Panc1 (cell line): ENCODE measurements at regions not wholly inside any gene's neighbourhood (a gene's known extent, or its start where the extent isn't known, plus 50 kb on each side); places are given as distances from the start of the nearest gene placed in this dataset.

Experiments
- ATAC-seq: fragments of 200-7000 bp; cut with Tn5 transposase; 2 replicates; pipeline ENCODE4 v1.9.1; 2020; ENCODE audit warnings: mild to moderate bottlenecking, moderate library complexity
- BruUV-seq: library from RNA; stranded (reverse); fragments of 400-500 nt; replicated peaks from 2 replicates; lab custom pipeline; 2021; lab: Mats Ljungman, UMichigan
- CTCF ChIA-PET: fragments of 300-600 bp; sonication (Branson Sonifier 250); formaldehyde crosslinking; loops from one replicate; lab custom pipeline; 2022; ENCODE audit warnings: antibody characterized with exemption; lab: Charles Lee
- POLR2A ChIA-PET: fragments of 300-600 bp; sonication (Branson Sonifier 250); formaldehyde crosslinking; loops from one replicate; lab custom pipeline; 2022; ENCODE audit warnings: antibody characterized with exemption; lab: Charles Lee
- DNase-seq: peaks from one replicate; pipeline ENCODE4 v3.0.0-alpha.2; 2010; ENCODE audit warnings: low read depth, low spot score
- H3K27ac ChIP-seq: 2 replicates; pipeline ENCODE4 v1.5.1; 2011; ENCODE audit warnings: mild to moderate bottlenecking, low read length, inconsistent platforms
- H3K27me3 ChIP-seq: fragments of 200-500 bp; sonication (Bioruptor generic); 2 replicates; pipeline ENCODE4 v1.6.0; 2014; ENCODE audit warnings: low read length, inconsistent platforms; ENCODE audit not compliant: control insufficient read depth, insufficient read depth
- H3K36me3 ChIP-seq: fragments of 200-500 bp; sonication (Bioruptor generic); 2 replicates; pipeline ENCODE4 v1.5.1; 2014; ENCODE audit warnings: inconsistent platforms, mild to moderate bottlenecking, low read length, moderate library complexity; ENCODE audit not compliant: control insufficient read depth, insufficient read depth
- H3K4me1 ChIP-seq: 2 replicates; pipeline ENCODE4 v1.5.1; 2011; ENCODE audit warnings: inconsistent platforms, mild to moderate bottlenecking, low read length, moderate library complexity; ENCODE audit not compliant: control insufficient read depth, insufficient read depth
- H3K4me3 ChIP-seq, 2 experiments: 2 replicates each; pipeline ENCODE4 v1.5.1; 2011 to 2012; ENCODE audit warnings: low read depth in 2 of 2, low read length in 2 of 2, mild to moderate bottlenecking in 2 of 2, inconsistent platforms in 1 of 2, moderate library complexity in 1 of 2
- H3K9me3 ChIP-seq: fragments of 200-500 bp; sonication (Bioruptor generic); 2 replicates; pipeline ENCODE4 v1.5.1; 2014; ENCODE audit warnings: low read depth, mild to moderate bottlenecking, inconsistent platforms, low read length, moderate library complexity; ENCODE audit not compliant: control insufficient read depth, insufficient read depth
- CTCF ChIP-seq: fragments of 450-650 bp; IDR thresholded peaks from 2 replicates; pipeline ENCODE4 v1.5.1; 2017; ENCODE audit warnings: mild to moderate bottlenecking
- POLR2AphosphoS5 ChIP-seq: IDR thresholded peaks from 2 replicates; pipeline ENCODE4 v1.6.1; 2012; ENCODE audit warnings: mild to moderate bottlenecking, low read depth, low read length, moderate library complexity
- REST ChIP-seq, 2 experiments: IDR thresholded peaks; 2 replicates each; pipeline ENCODE4 v1.6.1; 2011 to 2012; ENCODE audit warnings: low read depth in 2 of 2, control low read depth in 1 of 2, low read length in 1 of 2, mild to moderate bottlenecking in 1 of 2, moderate library complexity in 1 of 2; ENCODE audit not compliant: insufficient read depth in 1 of 2
- SIN3A ChIP-seq: IDR thresholded peaks from 2 replicates; pipeline ENCODE4 v1.6.1; 2012; ENCODE audit warnings: low read depth, mild to moderate bottlenecking, low read length, moderate library complexity, borderline replicate concordance; ENCODE audit not compliant: insufficient read depth
- TCF7L2 ChIP-seq: IDR thresholded peaks from 2 replicates; pipeline ENCODE4 v1.6.1; 2011; ENCODE audit warnings: mild to moderate bottlenecking, low read depth, low read length, inconsistent platforms
- in situ Hi-C: cut with HindIII; loops from 2 replicates; pipeline ENCODE4 v1.10.0; 2016; ENCODE audit warnings: low sequenced_read_pairs, low pct_unique_long_range_greater_than_20kb
- intact Hi-C: fragments of 100-400 bp; cut with micrococcal nuclease; formaldehyde crosslinking; loops from one replicate; pipeline ENCODE4 v1.10.0; 2022; ENCODE audit not compliant: unreplicated experiment

GRCh38 chr15:79193549-79193948 is 89.0 kb upstream of the ANKRD34C start:
- no peaks in the 10 kb centered on the region for H3K9me3 ChIP-seq
- no peak overlapping the region for H3K27ac ChIP-seq
- ChIA-PET CTCF (no interaction called here), POLR2A (no interaction called here)
- H3K4me1 ChIP-seq, result no peaks in the 10 kb centered on the region
- ATAC-seq (no peak), DNase-seq (no peak)
- peaks cover 3% of the 10 kb centered on the region for H3K27me3 ChIP-seq
- no peaks in the 10 kb centered on the region for H3K36me3 ChIP-seq
- intact Hi-C loops (no loop called here), in situ Hi-C loops (no loop called here)
- TF ChIP-seq REST (IDR thresholded peaks at IDR 0.05; ENCODE audit: insufficient read depth in 1 of 2, low read depth in 2 of 2, low read length in 1 of 2) (no peak), TCF7L2 (no peak), POLR2AphosphoS5 (no peak), SIN3A (no peak), CTCF (no peak)
- H3K4me3 ChIP-seq, result no peak overlapping the region
- no TSS peak for BruUV-seq

- in situ Hi-C loops (no loop called here), intact Hi-C loops (no loop called here)
- CTCF ChIA-PET, result no interaction called here
- H3K9me3 ChIP-seq, result no peaks in the 10 kb centered on the region
- ATAC-seq, result no peak
- H3K36me3 ChIP-seq, result no peaks in the 10 kb centered on the region
- TF ChIP-seq CTCF (no peak), REST (IDR thresholded peaks at IDR 0.05; ENCODE audit: insufficient read depth in 1 of 2, low read depth in 2 of 2, low read length in 1 of 2) (no peak), SIN3A (no peak), TCF7L2 (no peak), POLR2AphosphoS5 (no peak)
- peaks cover 3% of the 10 kb centered on the region; the same call in 1 of the 2 replicates for H3K27me3 ChIP-seq
- POLR2A ChIA-PET, result no interaction called here
- H3K4me3 ChIP-seq, result no peak overlapping the region
- no TSS peak for BruUV-seq
- no peak overlapping the region for H3K27ac ChIP-seq
- no peaks in the 10 kb centered on the region for H3K4me1 ChIP-seq
- no peak for DNase-seq
Observed at GRCh38 chr15:79193103-79193502, 89.4 kb upstream of the ANKRD34C start.
